ENCODE measurements at regions not wholly inside any gene's neighbourhood (a gene's known extent, or its start where the extent isn't known, plus 50 kb on each side); places are given as distances from the start of the nearest gene placed in this dataset.

DNA sequence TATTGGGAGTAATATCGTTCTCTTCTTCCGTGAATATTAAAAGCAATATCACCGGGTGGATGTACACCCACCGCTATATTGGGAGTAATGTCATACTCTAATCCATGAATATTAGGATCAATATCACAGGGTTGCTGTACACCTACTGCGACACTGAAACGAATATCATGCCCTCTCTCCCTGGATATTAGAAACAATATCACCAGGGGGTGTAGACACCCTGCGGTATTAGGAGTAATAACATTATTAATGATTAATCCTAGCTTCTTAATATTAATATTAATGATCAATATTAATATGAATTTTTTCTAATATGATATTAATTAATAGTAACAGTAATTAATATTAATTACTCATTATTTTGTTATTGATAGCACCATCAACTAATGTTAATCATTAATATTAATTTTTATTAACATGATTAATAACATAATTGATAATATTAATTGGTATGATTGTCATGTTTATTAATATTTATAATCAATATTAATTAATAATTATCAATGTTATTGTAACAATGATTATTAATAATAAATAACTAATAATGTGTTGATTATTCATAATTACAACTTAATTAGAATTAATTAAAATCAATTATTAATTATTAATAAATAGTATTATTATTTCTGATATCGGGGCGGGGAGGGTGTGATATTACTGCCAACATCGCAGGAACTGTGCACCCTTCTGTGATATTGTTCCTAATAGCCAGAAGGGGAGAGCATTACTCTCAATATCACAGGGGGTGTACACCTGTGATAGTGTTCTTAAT, 121.3 kb upstream of the C1GALT1 start:
- no peak for DNase-seq

DNA sequence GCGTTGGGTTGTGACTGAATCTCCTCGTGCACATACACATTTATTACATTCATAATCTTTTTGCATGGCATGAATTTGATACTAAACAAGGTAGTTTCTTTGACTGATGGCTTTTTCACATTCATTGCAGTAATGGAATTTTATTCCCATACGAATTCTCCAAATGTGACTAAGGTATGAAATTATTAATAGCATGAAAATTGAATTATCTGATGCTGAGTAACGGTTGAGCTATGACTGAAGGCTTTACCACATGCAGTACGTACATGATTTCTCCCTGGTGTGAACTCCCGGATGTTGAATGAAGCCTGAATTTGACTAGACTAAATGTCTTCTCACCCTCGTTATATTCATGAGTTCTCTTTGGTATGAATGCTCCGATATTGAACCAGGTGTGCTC, 104.4 kb upstream of the C1GALT1 start:
- DNase-seq = no peak

DNA sequence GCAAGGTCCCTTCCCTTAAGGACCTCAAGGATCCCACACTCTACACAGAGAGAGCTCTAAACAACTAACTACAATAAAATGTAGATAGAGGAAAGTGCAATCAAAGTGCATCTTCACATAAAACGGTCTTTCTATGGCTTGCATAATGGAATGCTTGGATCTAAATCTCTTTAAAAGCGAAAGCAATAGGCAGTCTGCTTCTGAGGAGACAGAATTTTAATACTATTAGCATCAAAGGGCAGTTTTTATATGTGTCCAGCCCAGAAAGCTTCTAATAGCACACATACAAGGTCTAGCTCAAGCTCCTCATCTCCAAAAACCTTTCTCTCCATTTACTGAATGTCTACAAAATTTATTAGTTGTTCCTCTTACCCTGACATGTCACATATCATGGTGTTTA, 101.5 kb upstream of the C1GALT1 start:
- no peak for DNase-seq

DNA sequence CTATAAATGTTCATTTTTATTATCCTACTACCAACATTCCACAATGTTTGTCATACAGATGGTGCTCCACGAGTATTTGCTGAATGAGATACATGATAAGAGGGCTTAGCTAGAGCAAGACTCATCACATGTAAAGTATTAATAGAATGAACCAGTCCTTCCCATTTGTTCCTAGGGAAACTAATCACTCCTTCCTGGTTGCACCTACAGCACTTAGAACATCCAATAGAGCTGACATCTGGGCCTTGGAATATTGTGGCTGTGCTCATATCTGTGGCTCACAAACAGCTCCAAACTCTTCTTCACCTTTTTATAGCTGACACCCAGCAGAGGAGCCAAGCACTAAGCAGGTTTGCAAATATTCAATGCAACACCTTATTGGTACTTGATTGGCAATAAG, 91.9 kb upstream of the C1GALT1 start:
- no peak for DNase-seq

DNA sequence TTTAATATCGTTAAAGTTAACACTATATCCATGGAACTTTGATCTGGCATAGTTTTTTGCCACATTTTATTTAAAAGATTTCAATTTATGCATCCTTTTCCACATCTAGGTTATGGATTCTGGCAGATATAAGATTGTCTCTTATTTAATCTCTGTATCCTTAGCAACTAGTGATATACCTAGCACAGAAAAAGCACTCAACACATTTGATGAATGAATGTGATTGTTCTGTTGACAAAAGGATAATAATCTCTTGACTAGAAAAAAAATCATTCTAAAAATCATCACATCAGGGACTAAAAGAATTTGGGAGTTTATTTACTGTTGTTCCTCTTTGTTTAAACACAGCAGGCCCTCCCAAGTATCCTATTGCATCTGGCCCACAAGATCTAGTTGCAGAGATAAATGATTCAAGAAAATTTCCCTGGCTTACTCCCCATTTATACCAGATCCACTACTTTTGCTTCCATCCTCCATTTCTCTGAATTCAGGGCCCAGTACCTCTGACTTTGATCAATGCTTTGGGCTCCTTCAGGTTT, 84.0 kb upstream of the C1GALT1 start:
- no peak for DNase-seq

DNA sequence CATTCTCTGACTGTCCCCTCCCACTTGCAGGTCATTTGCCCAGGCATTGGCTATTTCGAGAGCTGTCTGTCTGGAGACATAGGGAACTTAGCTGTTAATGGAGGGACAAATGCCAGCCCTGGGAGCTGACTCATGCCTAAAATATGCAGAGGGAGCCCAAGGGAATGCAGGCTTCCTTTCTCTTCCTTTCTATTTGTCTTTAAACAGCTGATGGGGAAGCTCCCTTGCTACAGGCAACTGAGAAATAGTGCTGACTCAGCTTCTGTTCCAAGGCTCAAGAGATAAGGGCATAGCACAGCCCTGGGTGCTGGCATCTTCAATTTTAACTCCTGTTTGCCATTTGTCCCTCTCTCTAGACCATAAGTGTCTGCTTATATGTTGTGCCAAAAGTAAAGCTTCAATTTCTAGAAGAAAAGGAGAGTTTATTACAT, 82.7 kb upstream of the C1GALT1 start:
- peak; percentile 27 to 28 for DNase-seq

DNA sequence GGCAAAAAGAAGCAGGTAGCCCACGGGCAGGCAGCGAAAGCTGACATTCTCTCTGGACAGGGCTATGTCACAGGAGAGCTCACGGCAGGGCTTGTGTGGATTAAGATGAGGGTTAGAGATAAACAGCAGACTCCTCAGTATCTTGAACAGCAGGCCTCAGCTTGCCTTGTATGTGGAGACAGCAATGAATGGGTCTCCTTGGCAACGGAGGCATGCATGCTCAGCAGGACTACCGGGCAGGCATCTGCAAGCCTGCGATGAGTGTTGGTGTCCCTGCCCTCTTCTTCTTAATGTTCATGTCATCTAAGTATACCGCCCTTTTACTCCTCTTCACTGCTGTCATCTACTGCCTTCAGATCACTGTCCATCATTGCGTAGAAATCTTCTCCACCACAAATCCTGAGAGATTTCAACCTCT, 81.9 kb upstream of the C1GALT1 start:
- DNase-seq = no peak

DNA sequence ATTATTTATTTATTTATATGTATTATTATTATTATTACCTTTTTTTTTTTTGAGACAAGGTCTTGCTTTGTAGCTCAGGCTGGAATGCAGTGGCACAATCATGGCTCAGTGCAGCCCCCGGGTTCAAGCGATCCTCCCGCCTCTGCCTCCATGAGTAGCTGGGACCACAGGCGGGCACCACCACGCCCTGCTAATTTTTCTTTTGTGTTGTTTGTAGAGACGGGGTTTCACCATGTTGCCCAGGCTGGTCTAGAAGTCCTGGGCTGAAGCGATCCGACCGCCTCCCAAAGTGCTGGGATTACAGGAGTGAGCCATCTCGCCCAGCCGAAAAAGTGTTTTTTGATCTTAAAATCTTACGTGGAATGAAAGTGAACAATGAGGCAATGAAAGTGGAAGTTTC, 79.4 kb upstream of the C1GALT1 start:
- DNase-seq = no peak

DNA sequence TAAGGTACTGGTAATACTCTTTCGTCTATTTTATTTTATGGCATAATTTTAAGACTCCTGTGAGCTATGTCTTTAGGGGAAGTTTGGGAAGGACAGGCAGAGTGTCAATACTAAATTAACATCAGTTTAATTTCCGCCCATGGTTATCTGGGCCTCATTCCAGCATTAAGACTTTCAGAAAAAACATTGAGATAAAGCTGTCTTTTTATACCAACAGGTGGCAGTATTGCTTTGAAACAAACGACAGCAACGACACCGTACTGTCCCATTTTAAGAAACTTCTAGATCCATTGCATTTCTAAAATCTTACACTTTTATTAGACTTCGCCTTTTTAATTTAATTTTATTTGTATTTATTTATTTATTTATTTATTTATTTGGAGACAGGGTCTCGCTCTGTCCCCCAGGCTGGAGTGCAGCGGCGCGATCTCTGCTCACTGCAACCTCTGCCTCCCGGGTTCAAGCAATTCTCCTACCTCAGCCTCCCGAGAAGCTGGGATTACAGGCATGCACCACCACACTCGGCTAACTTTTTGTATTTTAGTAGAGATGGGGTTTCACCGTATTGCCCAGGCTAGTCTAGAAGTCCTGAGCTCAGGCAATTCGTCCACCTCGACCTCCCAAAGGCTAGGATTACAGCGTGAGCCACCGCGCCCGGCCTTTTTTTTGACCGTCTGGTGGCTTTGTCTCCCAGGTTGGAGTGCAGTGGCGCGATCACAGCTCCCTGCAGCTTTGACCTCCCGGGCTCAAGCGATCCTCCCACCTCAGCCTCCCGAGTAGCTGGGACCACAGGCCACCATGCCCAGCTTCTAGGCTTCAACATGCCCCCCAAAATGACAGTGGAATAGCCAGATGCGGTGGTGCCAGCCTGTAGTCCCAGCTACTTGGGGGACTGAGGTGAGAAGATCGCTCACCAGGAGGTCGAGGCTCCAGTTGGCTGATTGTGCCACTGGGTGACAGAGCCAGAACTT, 78.7 kb upstream of the C1GALT1 start:
- DNase-seq = peak; percentile 36 to 85

DNA sequence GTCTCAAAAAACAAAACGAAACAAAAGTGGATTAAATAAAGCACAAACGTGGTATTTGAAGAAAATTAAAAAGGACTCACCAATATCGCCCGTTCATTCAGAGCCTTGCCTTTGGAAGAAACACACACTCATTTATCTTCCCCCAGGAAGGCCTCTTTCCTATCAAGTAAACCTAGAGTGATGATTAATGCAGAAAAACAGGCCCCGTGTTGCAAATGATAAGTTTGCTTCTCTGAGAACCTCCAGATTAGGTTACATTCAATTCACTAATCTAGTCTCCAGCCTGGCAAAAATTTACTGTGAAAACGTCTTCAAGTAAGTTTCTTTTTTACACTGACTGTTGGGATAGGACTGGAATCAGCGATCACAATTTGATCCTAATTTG, 78.0 kb upstream of the C1GALT1 start:
- DNase-seq = no peak

DNA sequence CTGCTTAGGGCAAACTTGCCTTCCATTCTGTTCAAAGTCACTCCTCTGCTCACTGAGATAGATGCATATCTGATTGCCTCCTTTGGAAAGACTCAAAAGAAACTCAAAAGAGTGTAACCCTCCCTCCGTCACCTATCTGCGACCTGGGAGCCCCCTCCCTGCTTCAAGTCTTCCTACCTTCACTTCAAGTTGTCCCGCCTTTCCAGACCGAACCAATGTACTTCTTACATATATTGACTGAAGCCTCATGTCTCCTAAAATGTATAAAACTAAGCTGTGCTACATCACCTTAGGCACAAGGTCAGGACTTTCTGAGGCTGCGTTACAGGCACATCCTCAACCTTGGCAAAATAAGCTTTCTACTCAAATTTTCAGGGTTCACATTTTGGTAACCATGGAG, 77.4 kb upstream of the C1GALT1 start:
- no peak for DNase-seq

DNA sequence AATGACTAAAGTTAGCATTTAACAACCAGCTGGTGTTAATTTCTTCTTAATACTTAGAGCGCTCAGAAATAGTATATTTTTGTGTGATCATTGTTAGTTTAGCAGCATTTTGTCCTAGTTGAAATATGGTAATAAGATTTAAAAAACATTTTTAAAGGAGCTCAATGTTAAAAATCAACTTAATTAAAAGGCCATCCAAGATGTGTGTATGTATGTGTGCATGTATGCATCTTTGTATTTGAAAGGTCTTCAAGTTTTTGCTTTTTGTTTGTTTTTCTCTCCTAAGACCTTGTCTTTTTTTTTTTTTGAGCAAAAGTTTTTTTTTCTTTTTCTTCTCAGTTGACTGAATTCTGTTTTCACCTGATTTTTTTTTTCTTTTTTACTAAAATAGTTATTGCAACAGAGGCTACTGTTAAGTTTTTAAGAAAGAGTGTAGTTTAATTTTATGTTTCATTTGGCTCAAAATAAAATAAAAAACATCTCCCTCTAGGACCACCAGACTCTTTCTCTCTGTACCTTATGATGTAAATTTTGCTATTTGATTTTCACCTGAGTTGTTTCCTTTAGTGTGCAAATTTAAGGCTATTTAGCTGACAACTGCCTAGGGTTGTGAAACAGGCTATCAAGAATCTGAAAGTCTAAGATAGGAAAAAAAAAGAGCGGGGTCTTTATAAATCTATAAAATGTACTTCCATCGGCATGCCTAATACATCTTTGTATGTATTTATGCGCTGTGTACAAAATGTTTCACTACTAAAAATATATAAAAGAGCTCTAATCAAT, 76.4 kb upstream of the C1GALT1 start:
- DNase-seq = no peak

DNA sequence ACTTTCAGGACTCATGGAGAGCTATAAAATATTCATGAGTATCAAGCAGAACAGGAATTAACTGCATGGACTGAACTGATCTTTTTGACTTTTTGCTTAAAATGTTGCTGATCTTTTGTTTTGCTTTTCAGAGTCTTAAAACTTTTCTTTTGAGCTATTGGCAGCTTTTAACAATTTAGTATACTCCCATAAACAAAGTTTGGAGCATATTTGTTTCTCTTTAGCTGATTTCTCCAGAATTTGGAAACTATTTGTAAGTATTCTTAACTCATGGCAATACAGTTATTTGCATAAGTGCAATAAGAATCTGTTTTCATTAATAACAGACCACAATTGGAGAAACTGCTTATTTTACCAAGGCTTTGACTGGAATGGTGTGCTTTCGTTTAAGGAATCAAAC, 73.4 kb upstream of the C1GALT1 start:
- no peak for DNase-seq

DNA sequence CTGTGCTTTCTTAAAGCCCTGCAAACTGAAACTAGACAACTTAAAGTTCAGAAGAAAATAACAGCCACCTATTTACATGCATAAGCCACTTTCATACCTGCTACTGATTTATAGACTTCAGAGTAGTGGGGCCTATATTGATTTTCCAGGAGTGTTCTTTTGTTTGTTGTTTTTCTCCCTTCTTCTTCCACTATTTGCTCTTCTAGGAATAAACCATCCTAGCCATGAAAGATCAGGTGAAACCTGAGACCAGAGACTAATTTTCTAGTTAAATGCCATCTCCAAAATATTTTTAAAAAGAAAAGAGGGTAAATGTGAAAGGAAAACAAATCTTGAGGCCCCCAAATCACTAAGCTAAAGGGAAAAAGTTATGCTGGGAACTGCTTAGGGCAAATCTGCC, 72.4 kb upstream of the C1GALT1 start:
- DNase-seq = no peak

DNA sequence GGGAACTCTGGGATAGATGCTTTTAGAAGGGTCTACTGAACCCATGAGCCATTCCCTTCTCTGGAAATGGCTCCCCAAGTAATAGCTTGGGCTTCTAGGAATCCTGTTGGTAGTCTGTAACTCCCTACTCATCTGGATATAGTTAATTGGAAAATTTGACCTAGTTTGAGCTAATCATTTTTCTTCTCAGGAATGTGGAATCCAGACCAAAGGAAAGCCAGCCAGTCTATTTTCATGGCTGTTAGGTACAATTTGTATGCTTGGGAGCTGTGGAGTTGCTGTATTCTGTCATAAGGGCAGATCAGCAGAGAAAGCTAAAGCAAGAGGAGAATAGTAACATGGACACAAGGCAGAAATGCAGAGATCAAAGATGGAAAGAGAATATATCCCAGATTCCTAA, 71.6 kb upstream of the C1GALT1 start:
- DNase-seq = no peak

DNA sequence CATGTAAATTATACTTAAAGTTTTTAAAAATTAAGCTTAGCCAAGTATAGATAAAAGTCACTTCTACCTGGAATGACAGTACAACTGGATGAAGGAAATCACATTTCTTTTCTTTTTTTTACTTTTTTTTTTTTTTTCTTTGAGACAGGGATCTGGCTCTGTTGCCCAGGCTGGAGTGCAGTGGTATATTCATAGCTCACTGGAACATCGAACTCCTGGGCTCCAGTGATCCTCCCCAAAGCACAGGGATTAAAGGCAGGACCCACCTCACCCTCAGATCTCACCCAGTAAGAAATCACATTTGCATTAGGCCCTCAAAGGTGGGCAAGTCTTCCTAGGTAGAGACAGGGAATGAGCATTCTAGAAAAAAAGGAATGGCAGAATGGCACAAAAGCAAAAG, 69.5 kb upstream of the C1GALT1 start:
- no peak for DNase-seq

DNA sequence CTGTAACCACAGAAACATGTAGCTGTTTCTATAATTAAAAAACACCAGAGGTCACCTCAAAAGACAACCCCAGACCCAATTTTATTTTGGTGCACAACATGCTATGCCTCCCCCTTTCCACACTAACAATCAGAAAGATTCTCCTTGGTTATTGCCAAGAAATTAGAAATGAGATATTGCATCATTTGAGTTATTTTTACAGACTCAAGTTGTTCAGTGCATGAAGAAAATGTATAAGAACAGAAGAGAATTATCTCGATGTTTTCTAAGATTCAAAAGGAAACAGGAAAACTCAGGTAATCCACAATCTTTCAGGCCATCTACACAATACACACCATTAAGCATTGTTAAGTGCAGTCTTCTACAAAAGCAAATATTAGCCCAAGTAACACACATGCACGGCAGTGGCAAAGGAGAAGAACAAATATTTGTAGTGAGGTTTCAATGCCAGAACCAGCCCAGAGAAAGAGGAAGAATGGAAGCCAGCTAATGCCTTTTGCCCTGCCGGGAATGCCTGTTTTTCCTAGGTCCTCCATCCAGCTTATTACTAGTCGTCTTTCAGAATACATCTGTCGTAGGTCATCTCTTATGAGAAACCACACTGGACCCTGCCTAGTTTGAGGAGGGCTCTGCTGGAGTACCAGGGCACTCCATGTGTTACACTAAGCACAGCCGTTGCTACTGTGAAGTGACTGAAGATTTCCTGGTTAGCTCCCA, 67.6 kb upstream of the C1GALT1 start:
- no peak for DNase-seq

DNA sequence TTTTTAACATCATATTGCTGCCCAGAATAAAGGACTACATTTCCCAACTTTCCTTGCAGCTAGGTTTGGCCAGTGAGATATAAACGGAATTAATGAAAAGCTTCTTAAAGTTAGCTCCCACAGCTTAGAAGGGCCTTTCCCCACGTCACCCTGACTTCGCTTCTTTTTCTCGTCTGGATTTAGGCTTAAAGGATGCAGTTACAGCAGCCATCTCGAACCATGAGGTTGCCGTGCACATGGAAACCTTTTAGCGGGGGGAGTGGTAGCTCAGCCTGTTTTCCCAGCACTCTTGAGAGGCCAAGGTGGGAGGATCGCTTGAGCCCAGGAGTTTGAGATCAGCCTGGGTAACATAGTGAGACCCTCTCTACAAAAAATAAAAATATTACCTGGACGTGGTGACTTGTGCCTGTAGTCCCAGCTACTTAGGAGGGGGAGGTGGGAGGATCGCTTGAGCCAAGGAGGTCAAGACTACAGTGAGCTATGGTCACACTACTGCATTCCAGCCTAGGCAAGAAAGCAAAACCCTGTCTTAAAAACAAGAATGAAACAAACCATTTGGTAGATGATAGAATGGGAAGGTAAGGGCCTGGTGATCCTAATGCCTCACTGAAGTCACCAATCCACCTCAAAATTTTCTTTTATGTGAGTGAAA, 64.3 kb upstream of the C1GALT1 start:
- DNase-seq = no peak

DNA sequence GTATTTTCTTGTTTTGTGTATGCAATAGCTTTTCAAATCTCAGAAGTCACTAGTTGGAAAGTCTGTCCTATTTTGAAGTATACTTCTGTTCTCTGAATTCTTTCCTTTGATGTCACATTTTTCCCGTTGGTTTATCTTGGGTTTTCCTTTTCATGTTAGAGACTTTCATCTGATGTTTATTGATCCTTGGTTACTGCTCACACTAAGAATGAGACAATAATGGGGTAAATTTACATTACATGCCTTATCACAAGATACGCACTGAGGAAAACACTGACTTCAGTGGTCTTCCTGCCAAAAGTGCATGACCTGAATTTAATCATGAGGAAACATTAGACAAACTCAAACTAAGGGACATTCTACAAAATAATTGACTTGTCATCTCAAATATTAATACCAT, 63.5 kb upstream of the C1GALT1 start:
- DNase-seq = no peak

DNA sequence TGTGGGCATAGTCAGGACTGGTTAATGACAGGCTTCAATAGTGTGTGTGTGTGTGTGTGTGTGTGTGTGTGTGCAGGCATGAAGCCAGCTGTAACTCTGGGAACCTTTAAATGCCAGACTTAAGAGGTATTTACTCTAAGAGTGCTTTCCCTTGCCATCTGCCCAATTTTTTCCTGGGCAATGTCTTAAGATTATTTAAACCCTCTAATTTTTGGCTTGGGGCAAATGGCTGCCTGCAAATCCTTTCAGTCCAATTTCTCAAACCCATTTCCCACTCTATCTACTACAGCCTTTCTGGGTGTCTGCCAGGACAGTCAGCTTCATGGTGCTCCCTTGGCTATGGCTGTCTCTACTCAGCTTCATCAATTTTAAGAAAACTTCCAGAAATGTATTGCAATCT, 62.6 kb upstream of the C1GALT1 start:
- no peak for DNase-seq

DNA sequence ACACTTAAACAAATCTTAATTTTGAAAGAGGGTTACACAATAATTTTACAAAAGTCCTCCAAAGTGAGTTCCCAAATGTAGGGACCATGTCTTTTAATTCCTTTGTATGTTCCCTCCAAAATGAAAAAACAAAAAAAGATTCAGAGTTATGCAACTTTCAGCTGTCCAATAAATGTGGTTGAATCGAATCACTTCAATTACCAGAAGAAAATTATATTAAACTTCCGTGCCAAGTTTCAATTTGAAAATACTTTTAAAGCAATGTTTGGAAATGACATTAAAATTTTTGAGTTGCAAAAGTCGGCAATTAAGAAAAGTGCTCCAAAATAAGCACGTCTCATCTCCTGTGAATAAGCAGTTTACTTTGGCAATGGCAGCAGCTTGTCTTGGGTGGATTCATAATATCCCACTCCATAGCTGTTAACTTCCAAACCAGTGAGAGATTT, 60.3 kb upstream of the C1GALT1 start:
- DNase-seq = no peak

Data from inflammatory macrophage treated with lipopolysaccharide for 1 hour (primary cell).